HG03097 (cell line): ENCODE measurements at regions not wholly inside any gene's neighbourhood (a gene's known extent, or its start where the extent isn't known, plus 50 kb on each side); places are given as distances from the start of the nearest gene placed in this dataset.
"Not testable (repeated sequence)": the region's sequence is repeated elsewhere in the genome, so short reads cannot be mapped to it uniquely, and the experiment has no call there.

Experiments
- ATAC-seq: cut with Tn5 transposase; IDR thresholded peaks from one replicate; pipeline ENCODE4 v1.9.1; 2021; ENCODE audit not compliant: unreplicated experiment, low FRiP score

GRCh38 chr9:126166291-126166690 lies 160.3 kb upstream of the MVB12B start:
- no peak for ATAC-seq

DNA sequence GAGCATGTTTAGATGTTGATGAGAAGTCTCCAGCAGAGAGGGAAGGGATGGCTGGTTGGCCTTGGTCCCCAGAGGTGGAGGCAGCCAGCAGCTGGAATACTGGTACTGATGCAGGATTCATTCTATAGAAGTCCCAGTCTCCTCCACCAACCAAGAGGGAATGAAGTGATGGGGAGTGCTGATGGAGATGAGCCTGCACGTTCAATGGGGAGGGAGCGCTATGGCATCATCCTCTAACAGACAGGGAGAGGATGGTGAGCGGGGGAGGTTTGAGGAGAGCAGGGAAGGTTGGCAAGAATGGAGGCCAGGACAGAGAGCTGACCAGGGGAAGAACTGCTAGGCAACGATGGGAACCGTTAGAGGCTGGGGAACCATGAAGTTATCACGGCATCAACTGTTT lies 159.8 kb upstream of the MVB12B start:
- no peak for ATAC-seq

- no peak for ATAC-seq
Measured at GRCh38 chr9:126169736-126170135, 156.9 kb upstream of the MVB12B start.

DNA sequence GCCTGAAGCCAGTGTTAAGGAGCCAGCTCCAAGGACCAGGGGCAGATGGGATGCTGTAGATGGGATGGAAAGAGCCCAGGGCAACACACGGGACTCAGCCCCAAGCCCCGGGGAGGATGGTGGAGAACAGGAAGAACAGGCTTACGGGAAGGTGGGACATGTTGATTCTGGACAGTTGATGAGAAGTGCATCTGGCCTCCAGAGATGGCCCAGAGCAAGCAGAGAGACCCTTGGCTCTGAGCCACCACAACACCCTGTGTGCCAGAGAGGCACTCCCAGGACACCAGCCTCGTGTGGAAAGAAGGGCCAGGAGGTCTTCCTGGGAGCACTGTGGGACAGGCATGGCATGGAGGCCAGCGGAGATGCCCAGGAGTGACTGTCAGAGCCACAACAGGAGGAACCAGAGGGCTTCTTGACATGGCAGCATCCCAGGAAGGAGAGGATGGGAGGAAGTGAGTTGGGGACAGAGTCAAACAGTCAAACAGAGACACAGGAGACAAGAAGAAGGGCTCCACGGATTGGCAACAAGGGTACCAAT lies 156.3 kb upstream of the MVB12B start:
- ATAC-seq = no peak

DNA sequence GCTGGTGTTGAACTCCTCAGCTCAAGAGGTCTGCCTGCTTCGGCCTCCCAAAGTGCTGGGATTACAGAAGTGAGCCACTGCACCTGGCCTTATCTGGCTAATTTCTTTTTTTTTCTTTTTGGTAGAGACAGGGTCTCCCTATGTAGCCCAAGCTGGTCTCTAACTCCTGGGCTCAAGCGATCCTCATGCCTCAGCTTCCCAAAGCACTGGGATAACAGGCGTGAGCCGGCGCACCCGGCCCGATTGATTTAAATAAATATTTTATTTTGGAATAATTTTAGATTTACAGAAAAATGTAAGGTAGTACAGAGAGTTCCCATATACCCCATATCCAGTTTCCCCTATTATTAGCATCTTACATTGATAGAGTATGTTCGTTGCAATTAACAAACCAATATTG lies 155.0 kb upstream of the MVB12B start:
- ATAC-seq = no peak

GRCh38 chr9:126173401-126173800 lies 153.2 kb upstream of the MVB12B start:
- no peak for ATAC-seq

GRCh38 chr9:126173929-126174328 lies 152.7 kb upstream of the MVB12B start:
- ATAC-seq = no peak

DNA sequence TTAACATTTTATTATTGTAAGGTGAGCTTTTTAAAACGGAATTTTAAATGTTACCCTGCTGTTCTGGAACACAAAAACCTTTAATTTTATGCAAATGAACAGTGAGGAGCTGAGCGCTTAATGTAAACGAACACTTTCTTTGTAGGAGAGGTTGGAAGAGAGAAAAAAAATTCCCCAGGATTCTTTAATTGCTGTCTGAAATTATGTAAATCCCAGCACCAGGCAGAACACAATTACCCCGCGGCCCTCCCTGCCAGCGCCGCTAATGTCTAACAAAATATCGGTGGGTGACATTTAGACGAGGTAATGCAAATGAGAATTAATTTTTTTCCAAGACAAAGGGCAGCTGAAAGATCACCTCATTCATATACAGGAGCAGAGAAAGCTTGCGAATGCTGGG lies 143.4 kb upstream of the MVB12B start:
- ATAC-seq = no peak

GRCh38 chr9:126190994-126191393 lies 135.6 kb upstream of the MVB12B start:
- ATAC-seq = not testable (repeated sequence)

DNA sequence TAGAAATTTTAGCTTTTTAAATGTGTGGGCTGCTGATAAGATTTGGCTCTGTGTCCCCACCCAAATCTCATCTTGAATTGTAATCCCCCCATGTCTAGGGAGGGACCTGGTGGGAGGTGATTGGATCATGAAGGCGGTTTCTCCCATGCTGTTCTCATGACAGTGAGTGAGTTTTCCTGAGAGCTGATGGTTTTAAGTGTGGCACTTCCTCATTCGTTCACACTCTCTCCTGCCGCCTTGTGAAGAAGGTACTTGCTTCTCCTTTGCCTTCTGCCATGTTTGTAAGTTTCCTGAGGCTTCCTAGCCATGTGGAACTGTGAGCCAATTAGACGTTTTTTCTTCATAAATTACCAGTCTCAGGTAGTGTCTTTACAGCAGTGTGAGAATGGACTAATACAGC lies 127.8 kb upstream of the MVB12B start:
- no peak for ATAC-seq

GRCh38 chr9:126203313-126203712 lies 123.3 kb upstream of the MVB12B start:
- no peak for ATAC-seq

DNA sequence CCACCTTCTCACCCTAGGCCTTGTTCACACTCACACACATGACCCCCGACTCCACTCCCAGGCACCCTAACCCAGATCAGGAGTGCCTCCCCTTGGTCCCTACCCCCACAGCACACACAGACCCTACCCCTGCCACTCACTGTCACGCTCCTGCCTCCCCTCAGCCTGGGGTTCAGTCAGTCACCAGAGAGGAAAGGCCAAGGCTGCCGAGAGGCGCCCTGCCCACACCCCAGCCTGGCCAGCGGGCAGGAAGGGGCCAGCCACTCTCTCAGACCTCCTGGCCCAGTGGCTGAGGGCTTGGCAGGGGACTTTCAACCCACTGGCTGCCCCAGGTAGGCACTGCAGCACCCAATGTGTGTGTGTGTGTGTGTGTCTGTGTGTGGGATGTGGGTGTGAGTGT lies 122.4 kb upstream of the MVB12B start:
- ATAC-seq = no peak

DNA sequence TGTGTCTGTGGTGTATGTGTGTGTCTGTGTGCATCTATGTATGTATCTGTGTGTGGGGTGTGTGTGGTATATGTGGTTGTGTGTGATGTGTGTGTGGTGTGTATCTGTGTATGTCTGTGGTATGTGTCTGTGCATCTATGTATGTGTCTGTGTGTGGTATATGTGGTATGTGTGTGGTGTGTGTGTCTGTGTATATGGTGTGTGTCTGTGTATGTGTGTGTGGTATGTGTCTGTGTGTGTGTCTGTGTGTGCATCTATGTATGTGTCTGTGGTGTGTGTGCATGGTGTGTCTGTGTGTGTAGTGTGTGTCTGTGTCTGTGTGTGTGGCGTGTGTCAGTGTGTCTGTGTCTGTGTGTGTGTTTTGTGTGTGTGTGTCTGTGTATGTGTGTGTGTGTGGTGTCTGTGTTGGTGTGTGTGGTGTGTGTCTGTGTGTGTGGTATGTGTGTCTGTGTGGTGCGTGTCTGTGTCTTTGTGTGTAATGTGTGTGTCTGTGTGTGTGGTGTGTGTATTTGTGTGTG lies 121.9 kb upstream of the MVB12B start:
- ATAC-seq = no peak

- ATAC-seq = no peak
Measured at GRCh38 chr9:126205265-126205664, 121.4 kb upstream of the MVB12B start.

DNA sequence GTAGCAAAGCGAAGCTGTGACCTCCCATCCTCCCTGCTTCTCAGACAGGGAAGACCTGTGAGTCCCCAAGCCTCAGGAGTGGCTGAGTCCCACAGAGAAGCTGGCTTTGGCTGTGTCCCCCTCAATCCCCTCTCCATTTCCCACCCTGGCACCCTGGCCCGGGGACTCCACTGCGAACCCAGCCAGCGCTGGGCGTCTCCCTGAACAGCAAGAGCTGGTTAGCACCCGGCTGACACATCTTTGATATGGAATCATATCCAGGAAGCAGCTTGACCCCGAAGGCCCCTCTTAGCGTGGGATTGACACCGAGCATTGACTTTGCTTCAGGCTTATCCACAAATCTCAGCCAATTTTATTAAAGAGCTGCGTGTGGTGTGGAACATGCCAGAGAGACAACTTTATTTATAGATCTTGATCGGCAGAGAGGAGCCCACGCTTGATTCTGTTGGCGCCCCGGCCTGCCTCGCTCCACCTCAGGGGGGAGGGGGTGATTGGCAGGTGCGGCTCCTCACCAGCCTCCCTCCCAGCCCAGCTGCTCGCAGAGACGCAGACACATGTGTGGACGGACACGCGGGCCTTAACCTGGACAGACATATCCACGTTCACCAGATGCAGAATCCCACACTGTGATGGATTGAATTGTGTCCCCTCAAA lies 120.7 kb upstream of the MVB12B start:
- no peak for ATAC-seq

DNA sequence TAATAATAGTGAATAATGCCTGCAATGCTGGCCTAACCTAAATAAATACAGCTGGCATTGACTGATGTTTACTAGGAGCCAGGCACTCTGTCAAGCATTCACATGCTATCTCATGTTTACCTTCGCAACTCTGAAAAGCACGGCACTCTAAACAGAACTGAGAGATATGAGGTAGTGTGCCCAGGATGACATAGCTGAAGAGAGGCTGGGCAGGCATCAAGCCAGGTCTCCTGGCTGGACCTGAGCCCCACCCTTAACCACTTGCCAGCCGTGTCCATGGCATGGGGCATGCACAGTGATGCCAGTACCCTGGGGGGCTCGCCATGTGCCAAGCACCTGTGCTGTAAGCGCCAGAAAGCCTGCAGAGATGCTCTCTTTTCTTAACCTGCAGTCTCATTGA lies 119.4 kb upstream of the MVB12B start:
- no peak for ATAC-seq

DNA sequence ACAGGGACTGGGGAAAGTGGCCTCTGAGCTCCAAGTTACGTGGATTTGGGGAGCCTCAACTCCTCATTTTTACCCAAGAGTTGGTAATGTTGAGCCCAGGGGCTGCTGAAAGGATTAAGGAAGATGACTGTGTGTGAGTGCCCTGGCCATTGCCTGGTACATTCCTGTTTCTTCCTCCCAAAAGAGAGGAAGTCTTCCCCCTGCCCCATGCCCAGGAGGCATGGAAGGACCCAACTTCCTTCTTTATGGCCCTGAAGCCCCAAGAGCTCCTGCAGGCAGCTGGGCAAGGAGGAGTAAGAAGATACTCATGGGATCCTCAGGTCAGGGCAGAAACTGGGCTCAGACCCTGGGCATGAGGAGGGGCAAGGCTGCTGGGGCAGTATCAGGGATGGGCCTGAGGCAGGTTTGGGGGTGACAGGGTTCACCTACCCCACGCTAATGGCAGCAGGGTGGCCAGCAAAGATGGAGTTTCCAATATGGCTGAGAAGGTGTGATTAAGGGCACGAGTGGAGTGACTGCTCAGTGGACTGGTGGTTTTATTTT lies 118.3 kb upstream of the MVB12B start:
- ATAC-seq = no peak

- no peak for ATAC-seq
Measured at GRCh38 chr9:126211441-126212074, 115.1 kb upstream of the MVB12B start.

- no peak for ATAC-seq
Measured at GRCh38 chr9:126215486-126215885, 111.1 kb upstream of the MVB12B start.

- ATAC-seq = no peak
Measured at GRCh38 chr9:126216826-126217225, 109.8 kb upstream of the MVB12B start.

- ATAC-seq = no peak
Measured at GRCh38 chr9:126217250-126217653, 109.4 kb upstream of the MVB12B start.

DNA sequence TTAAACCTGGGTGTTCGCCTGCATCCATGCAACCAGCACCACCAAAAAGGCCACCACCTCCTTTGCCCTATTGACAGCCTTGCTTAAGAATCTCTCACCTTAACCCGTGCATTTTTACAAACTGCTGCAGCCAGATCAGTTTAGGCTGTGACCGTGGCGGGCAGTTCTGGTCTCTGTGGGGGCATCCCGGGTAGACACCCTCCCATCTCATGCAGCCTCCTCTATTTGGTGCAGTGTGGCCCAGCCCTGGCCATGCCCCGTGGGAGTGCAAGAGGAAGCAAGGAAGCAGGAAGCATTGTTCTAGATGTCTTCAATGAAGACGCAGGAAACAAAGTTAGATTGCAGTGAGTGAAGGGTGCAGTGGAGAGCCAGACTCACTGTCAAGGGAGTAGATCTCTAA lies 108.8 kb upstream of the MVB12B start:
- no peak for ATAC-seq
